HEK293T (cell line): ENCODE measurements at regions not wholly inside any gene's neighbourhood (a gene's known extent, or its start where the extent isn't known, plus 50 kb on each side); places are given as distances from the start of the nearest gene placed in this dataset.

Experiments
- ARNT ChIP-seq: fragments of 450-650 bp; IDR thresholded peaks from 2 replicates; pipeline ENCODE4 v1.6.1; 2017; ENCODE audit warnings: mild to moderate bottlenecking
- CTBP1 ChIP-seq: fragments of 450-650 bp; IDR thresholded peaks from 2 replicates; pipeline ENCODE4 v1.6.1; 2016; ENCODE audit warnings: borderline replicate concordance
- ELF4 ChIP-seq: fragments of 450-650 bp; IDR thresholded peaks from 2 replicates; pipeline ENCODE4 v1.6.1; 2017; ENCODE audit warnings: antibody characterized with exemption
- FOXA1 ChIP-seq: fragments of 450-650 bp; IDR thresholded peaks from 2 replicates; pipeline ENCODE4 v1.6.1; 2016; ENCODE audit warnings: mild to moderate bottlenecking
- FOXK2 ChIP-seq: fragments of 450-650 bp; IDR thresholded peaks from 2 replicates; pipeline ENCODE4 v1.6.1; 2016; ENCODE audit warnings: mild to moderate bottlenecking
- FOXM1 ChIP-seq: fragments of 450-650 bp; IDR thresholded peaks from 2 replicates; pipeline ENCODE4 v1.6.1; 2017; ENCODE audit warnings: mild to moderate bottlenecking, borderline replicate concordance
- HDGF ChIP-seq: fragments of 450-650 bp; IDR thresholded peaks from 2 replicates; pipeline ENCODE4 v1.6.1; 2017; ENCODE audit warnings: antibody characterized with exemption, borderline replicate concordance
- L3MBTL2 ChIP-seq: fragments of 450-650 bp; conservative IDR thresholded peaks from 2 replicates; pipeline ENCODE4 v1.6.1; 2016; ENCODE audit warnings: mild to moderate bottlenecking
- NFRKB ChIP-seq: fragments of 450-650 bp; IDR thresholded peaks from 2 replicates; pipeline ENCODE4 v1.6.1; 2016; ENCODE audit warnings: mild to moderate bottlenecking, moderate library complexity
- PKNOX1 ChIP-seq: fragments of 450-650 bp; IDR thresholded peaks from 2 replicates; pipeline ENCODE4 v1.6.1; 2016
- SUZ12 ChIP-seq: fragments of 450-650 bp; IDR thresholded peaks from 2 replicates; pipeline ENCODE4 v1.6.1; 2016; ENCODE audit warnings: mild to moderate bottlenecking
- TARDBP ChIP-seq: fragments of 450-650 bp; IDR thresholded peaks from 2 replicates; pipeline ENCODE4 v1.6.1; 2016
- ZNF384 ChIP-seq: fragments of 450-650 bp; IDR thresholded peaks from 2 replicates; pipeline ENCODE4 v1.6.1; 2016

GRCh38 chr5:67273689-67274356 lies 77.2 kb upstream of the CD180 start:
- TF ChIP-seq SUZ12 = no peak
- TF ChIP-seq HDGF = no peak
- no peak for TF ChIP-seq PKNOX1
- TF ChIP-seq FOXA1 = no peak
- TF ChIP-seq ARNT = no peak
- no peak for TF ChIP-seq L3MBTL2
- TF ChIP-seq ELF4 = no peak
- TF ChIP-seq ZNF384 = no peak
- TF ChIP-seq NFRKB = no peak
- TF ChIP-seq FOXM1 = no peak
- no peak for TF ChIP-seq TARDBP
- TF ChIP-seq CTBP1 = no peak
- TF ChIP-seq FOXK2 = no peak
